Common myeloid progenitor, CD34-positive (primary cell): ENCODE measurements at regions not wholly inside any gene's neighbourhood (a gene's known extent, or its start where the extent isn't known, plus 50 kb on each side); places are given as distances from the start of the nearest gene placed in this dataset.

Experiments used
- CTCF ChIA-PET: fragments of 350-600 bp; sonication (Branson Sonifier 250); formaldehyde crosslinking; loops from one replicate; lab custom pipeline; 2021; ENCODE audit warnings: antibody characterized with exemption; lab: Charles Lee
- POLR2A ChIA-PET: fragments of 350-600 bp; sonication (Branson Sonifier 250); formaldehyde crosslinking; loops from one replicate; lab custom pipeline; 2021; ENCODE audit warnings: antibody characterized with exemption; lab: Charles Lee
- DNase-seq, 3 donors: peaks; one replicate each; pipeline versions ENCODE4 v3.0.0 to v3.0.0-alpha.2; 2013
- H3K27ac ChIP-seq, 2 experiments: 1 replicate in 1 of 2; 2 replicates in 1 of 2; pipeline ENCODE4 v1.7.0; 2013; ENCODE audit warnings: inconsistent platforms in 2 of 2, low read length in 2 of 2, mild to moderate bottlenecking in 2 of 2, low read depth in 1 of 2, moderate library complexity in 1 of 2; ENCODE audit not compliant: severe bottlenecking in 2 of 2, insufficient read depth in 1 of 2, poor library complexity in 1 of 2
- H3K27me3 ChIP-seq, 5 experiments: replicated peaks in 2 of 5; 1 replicate in 3 of 5; 2 replicates in 2 of 5; pipeline versions ENCODE4 v1.6.1 to v1.7.0; 2013; ENCODE audit warnings: low read length in 4 of 5, mild to moderate bottlenecking in 2 of 5, moderate library complexity in 2 of 5, inconsistent platforms in 1 of 5; ENCODE audit not compliant: insufficient read depth in 5 of 5, control insufficient read depth in 4 of 5
- H3K36me3 ChIP-seq, 4 experiments: 1 replicate in 2 of 4; 2 replicates in 2 of 4; pipeline versions ENCODE4 v1.6.1 to v1.7.0; 2013; ENCODE audit warnings: low read length in 3 of 4, control low read depth in 1 of 4, mild to moderate bottlenecking in 1 of 4; ENCODE audit not compliant: control insufficient read depth in 4 of 4, insufficient read depth in 4 of 4
- H3K4me1 ChIP-seq, 4 experiments: 1 replicate in 3 of 4; 2 replicates in 1 of 4; pipeline versions ENCODE4 v1.6.1 to v1.7.1; 2013; ENCODE audit warnings: low read length in 3 of 4, mild to moderate bottlenecking in 3 of 4, control low read depth in 1 of 4, inconsistent platforms in 1 of 4, moderate library complexity in 1 of 4; ENCODE audit not compliant: control insufficient read depth in 4 of 4, insufficient read depth in 4 of 4; ENCODE audit errors: control extremely low read depth in 1 of 4
- H3K4me3 ChIP-seq, 7 experiments: 1 replicate in 4 of 7; 2 replicates in 3 of 7; pipeline versions ENCODE4 v1.5.1 to v1.7.0; 2013; ENCODE audit warnings: mild to moderate bottlenecking in 7 of 7, low read length in 6 of 7, moderate library complexity in 6 of 7, inconsistent platforms in 2 of 7, low read depth in 2 of 7, control low read depth in 1 of 7; ENCODE audit not compliant: insufficient read depth in 4 of 7, control insufficient read depth in 1 of 7; ENCODE audit errors: extremely low read depth in 1 of 7
- H3K9me3 ChIP-seq, 5 experiments: 1 replicate in 4 of 5; 2 replicates in 1 of 5; pipeline versions ENCODE4 v1.6.1 to v1.7.1; 2013; ENCODE audit warnings: low read length in 4 of 5, mild to moderate bottlenecking in 2 of 5, inconsistent platforms in 1 of 5, low read depth in 1 of 5, moderate library complexity in 1 of 5; ENCODE audit not compliant: control insufficient read depth in 4 of 5, insufficient read depth in 2 of 5; ENCODE audit errors: control extremely low read depth in 1 of 5
- WGBS: methylation state at CpG from one replicate; pipeline ENCODE4 v1.1.5; 2013; ENCODE audit not compliant: insufficient coverage; 5-methylcytosine and 5-hydroxymethylcytosine counted together

- Histone ChIP-seq H3K27me3 (no peaks in the 10 kb centered on the region), H3K36me3 (no peaks in the 10 kb centered on the region), H3K4me1 (no peaks in the 10 kb centered on the region), H3K4me3 (no peak overlapping the region), H3K9me3 (peaks cover 0 to 1% (median 0%) of the 10 kb centered on the region in 5 experiments), H3K27ac (no peak overlapping the region)
- DNase-seq = no peak
- no CpG with 5 or more reads among the region's 3 CpGs for WGBS
- POLR2A ChIA-PET = no interaction called here
- CTCF ChIA-PET = no interaction called here
Measured at GRCh38 chr4:27711041-27711440, 850.4 kb downstream of the STIM2 start.

- no CpG with 5 or more reads among the region's 1 CpG for WGBS
- Histone ChIP-seq H3K27ac (no peak overlapping the region), H3K4me3 (no peak overlapping the region), H3K4me1 (no peaks in the 10 kb centered on the region), H3K9me3 (peaks cover 0 to under 1% (median 0%) of the 10 kb centered on the region in 5 experiments), H3K27me3 (no peaks in the 10 kb centered on the region), H3K36me3 (no peaks in the 10 kb centered on the region)
- no peak for DNase-seq
- POLR2A ChIA-PET = no interaction called here
- CTCF ChIA-PET = no interaction called here
Measured at GRCh38 chr4:27714073-27714472, 853.4 kb downstream of the STIM2 start.

DNA sequence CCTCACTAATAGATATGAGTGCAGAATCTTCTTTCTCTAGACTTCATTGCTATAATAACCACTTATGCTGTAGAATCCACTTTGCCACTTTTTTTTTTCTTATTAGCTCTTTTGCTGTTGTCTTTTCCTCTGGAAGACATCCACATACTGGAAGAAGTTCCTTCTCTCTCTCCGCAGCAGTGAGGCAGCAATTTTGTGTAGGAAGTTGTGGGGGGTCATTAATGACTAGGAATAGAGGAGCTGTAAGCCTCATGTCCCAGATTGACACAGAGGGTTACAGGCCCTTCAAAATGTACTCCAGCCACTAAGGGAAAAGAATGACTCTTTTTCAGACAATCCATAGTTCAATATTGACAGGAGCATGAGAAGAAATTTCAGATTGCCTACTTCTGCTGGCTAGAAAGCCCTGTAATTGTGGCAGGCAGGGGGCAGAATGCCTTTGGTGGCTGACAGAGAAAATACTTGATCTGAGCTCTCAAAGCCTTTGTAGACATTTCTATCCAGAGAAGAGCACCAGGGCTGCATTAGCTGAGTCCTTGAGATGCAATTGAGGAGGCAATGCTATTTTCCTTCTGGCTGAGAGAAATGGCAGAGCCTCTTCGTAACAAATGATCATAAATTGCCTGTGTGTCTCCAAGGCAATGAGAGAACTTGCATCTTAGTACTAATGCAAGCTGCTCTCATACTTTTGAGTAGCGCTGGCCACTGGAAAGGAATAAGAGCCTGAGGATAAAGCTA lies 856.2 kb downstream of the STIM2 start:
- ChIA-PET CTCF (interaction anchor here (0.7 to 1.0 kb wide), 2 partner anchors 25 kb away, joined by 3 to 4 read pairs; no protein-coding TSS in a partner anchor), POLR2A (no interaction called here)
- Histone ChIP-seq H3K4me1 (no peaks in the 10 kb centered on the region), H3K27me3 (no peaks in the 10 kb centered on the region), H3K9me3 (peaks cover 0 to 2% (median 0%) of the 10 kb centered on the region in 5 experiments), H3K27ac (no peak overlapping the region), H3K4me3 (no peak overlapping the region), H3K36me3 (no peaks in the 10 kb centered on the region)
- 83% methylated on average over 1 of the region's 3 CpGs for WGBS
- DNase-seq = no peak

GRCh38 chr4:27717431-27717755 lies 856.8 kb downstream of the STIM2 start:
- Histone ChIP-seq H3K27me3 (no peaks in the 10 kb centered on the region), H3K27ac (no peak overlapping the region), H3K4me1 (no peaks in the 10 kb centered on the region), H3K9me3 (peaks cover 0 to 2% (median 0%) of the 10 kb centered on the region in 5 experiments), H3K36me3 (no peaks in the 10 kb centered on the region), H3K4me3 (no peak overlapping the region)
- POLR2A ChIA-PET = no interaction called here
- CTCF ChIA-PET = interaction anchor here (1.0 kb wide), 1 partner anchor 26 kb away, joined by 3 read pairs; no protein-coding TSS in a partner anchor
- no peak for DNase-seq
- WGBS = 100% methylated on average over 1 of the region's 4 CpGs

- Histone ChIP-seq H3K27ac (no peak overlapping the region), H3K4me1 (no peaks in the 10 kb centered on the region), H3K27me3 (no peaks in the 10 kb centered on the region), H3K9me3 (peaks cover 0 to 2% (median 0%) of the 10 kb centered on the region in 5 experiments), H3K4me3 (no peak overlapping the region), H3K36me3 (no peaks in the 10 kb centered on the region)
- WGBS = 100% methylated on average over 3 of the region's 4 CpGs
- POLR2A ChIA-PET = no interaction called here
- DNase-seq = no peak
- CTCF ChIA-PET = interaction anchor here (0.7 kb wide), 1 partner anchor 19 kb away, joined by 3 read pairs; no protein-coding TSS in a partner anchor
Measured at GRCh38 chr4:27720010-27720766, 859.5 kb downstream of the STIM2 start.

DNA sequence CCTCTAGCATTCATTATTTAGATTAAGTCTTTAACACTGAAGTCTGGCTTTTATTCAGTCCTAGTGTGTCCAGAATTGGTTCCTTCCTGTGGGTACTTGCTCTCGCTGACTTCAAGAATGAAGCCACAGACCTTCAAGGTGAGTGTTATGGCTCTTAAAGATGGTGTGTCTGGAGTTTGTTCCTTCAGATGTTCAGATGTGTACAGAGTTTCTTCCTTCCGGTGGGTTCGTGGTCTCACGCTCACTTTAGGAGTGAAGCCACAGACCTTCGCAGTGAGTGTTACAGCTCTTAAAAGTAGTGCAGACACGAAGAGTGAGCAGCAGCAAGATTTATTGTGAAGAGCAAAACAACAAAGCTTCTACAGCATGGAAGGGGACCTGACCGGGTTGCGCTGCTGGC lies 860.6 kb downstream of the STIM2 start:
- Histone ChIP-seq H3K4me1 (no peaks in the 10 kb centered on the region), H3K4me3 (no peak overlapping the region), H3K27ac (no peak overlapping the region), H3K27me3 (no peaks in the 10 kb centered on the region), H3K36me3 (no peaks in the 10 kb centered on the region), H3K9me3 (peaks cover 0 to 2% (median 0%) of the 10 kb centered on the region in 5 experiments)
- CTCF ChIA-PET = interaction anchor here (0.6 kb wide), 1 partner anchor 23 kb away, joined by 4 read pairs; no protein-coding TSS in a partner anchor
- POLR2A ChIA-PET = no interaction called here
- no peak for DNase-seq
- 96% methylated on average over 6 of the region's 8 CpGs for WGBS

DNA sequence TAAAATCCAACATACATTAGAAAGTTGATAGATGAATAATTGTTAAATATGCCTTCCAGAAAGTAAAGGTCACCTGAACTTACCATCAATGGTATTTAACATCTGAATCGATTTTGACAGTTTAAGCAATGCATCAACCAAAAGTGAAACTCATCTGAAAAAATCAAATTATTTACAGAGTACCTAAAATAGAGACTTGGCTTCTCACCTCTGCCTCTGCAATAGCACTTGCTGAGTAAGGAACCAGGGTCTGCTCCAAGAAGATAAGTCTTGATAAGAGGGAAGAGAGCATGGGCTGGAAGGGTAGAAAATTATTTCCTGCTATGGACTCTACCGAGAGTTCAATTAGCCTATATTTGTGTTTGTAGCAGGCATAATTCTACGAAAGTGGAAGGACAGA lies 868.3 kb downstream of the STIM2 start:
- POLR2A ChIA-PET = no interaction called here
- 82% methylated on average over 1 of the region's 3 CpGs for WGBS

More for the DNA sequence above, 868.3 kb downstream of the STIM2 start:
- no peaks in the 10 kb centered on the region for H3K4me1 ChIP-seq
- H3K4me3 ChIP-seq = no peak overlapping the region
- CTCF ChIA-PET = no interaction called here
- DNase-seq = no peak
- H3K27ac ChIP-seq = no peak overlapping the region
- no peaks in the 10 kb centered on the region for H3K27me3 ChIP-seq
- no peaks in the 10 kb centered on the region for H3K36me3 ChIP-seq
- no peaks in the 10 kb centered on the region for H3K9me3 ChIP-seq
